ENCODE measurements at regions not wholly inside any gene's neighbourhood (a gene's known extent, or its start where the extent isn't known, plus 50 kb on each side); places are given as distances from the start of the nearest gene placed in this dataset.

- Histone ChIP-seq H4K8ac (ENCODE audit: low read depth in 2 of 2, low read length in 2 of 2) (no peak overlapping the region), H2BK20ac (ENCODE audit: low read depth, low read length) (no peak overlapping the region), H3K9me1 (ENCODE audit: insufficient read depth, low read length) (no peaks in the 10 kb centered on the region), H2BK120ac (ENCODE audit: low read depth, low read length) (no peak overlapping the region), H3K9ac (ENCODE audit: low read depth, low read length) (no peak overlapping the region), H3K56ac (ENCODE audit: extremely low read depth, insufficient read depth, low read length) (no peak overlapping the region), H2BK15ac (ENCODE audit: low read depth, low read length) (no peak overlapping the region), H3K4ac (ENCODE audit: low read depth, low read length) (no peak overlapping the region), H3K4me3 (ENCODE audit: insufficient read depth, low read depth, low read length) (no peak overlapping the region), H2BK5ac (ENCODE audit: low read depth, low read length, poor library complexity, severe bottlenecking) (no peak overlapping the region), H3K23ac (ENCODE audit: low read depth, low read length) (no peak overlapping the region), H2AK5ac (ENCODE audit: low read depth, low read length) (no peak overlapping the region), H3K4me1 (ENCODE audit: control insufficient read depth, insufficient read depth, low read length) (no peaks in the 10 kb centered on the region), H4K20me1 (ENCODE audit: insufficient read depth, low read length) (no peaks in the 10 kb centered on the region), H4K5ac (ENCODE audit: low read depth, low read length) (no peak overlapping the region), H3K79me1 (ENCODE audit: low read depth in 1 of 2, low read length in 2 of 2) (no peaks in the 10 kb centered on the region), H3K9me3 (ENCODE audit: control insufficient read depth, insufficient read depth, low read length) (no peaks in the 10 kb centered on the region), H3K36me3 (ENCODE audit: control insufficient read depth, insufficient read depth, low read length) (no peaks in the 10 kb centered on the region), H3K27me3 (ENCODE audit: control insufficient read depth, insufficient read depth, low read length) (no peaks in the 10 kb centered on the region; the same call in 1 of the 2 replicates), H3K14ac (replicated peaks; ENCODE audit: low read depth, low read length) (no peak overlapping the region), H3K18ac (ENCODE audit: low read depth, low read length) (no peak overlapping the region), H3K4me2 (ENCODE audit: low read depth, low read length) (no peak overlapping the region), H3K27ac (ENCODE audit: insufficient read depth, low read length) (no peak overlapping the region), H4K91ac (ENCODE audit: insufficient read depth, low read depth, low read length) (no peak overlapping the region), H2AFZ (replicated peaks; ENCODE audit: low read length, poor library complexity) (no peak overlapping the region), H2AK9ac (replicated peaks; ENCODE audit: low read depth, low read length, poor library complexity) (no peak overlapping the region)
- CTCF ChIA-PET, result no interaction called here
- dilution Hi-C loops (cut with HindIII; ENCODE audit: low sequenced_read_pairs, unreplicated experiment) (no loop called here), in situ Hi-C loops (cut with MboI; ENCODE audit: low sequenced_read_pairs) (no loop called here), intact Hi-C loops (cut with micrococcal nuclease) (no loop called here)
- WGBS, 2 experiments (ENCODE audit: extremely low coverage in 2 of 2, insufficient read length in 1 of 2), result 100% methylated on average over 1 of the region's 4 CpGs; no CpG with 5 or more reads in 1 of the 2 experiments
- TF ChIP-seq SMC3 (IDR thresholded peaks at IDR 0.05; ENCODE audit: low read depth, low read length), result no peak
- TF ChIP-seq MAFK (IDR thresholded peaks at IDR 0.05; ENCODE audit: low read depth, low read length), result no peak
- TF ChIP-seq MXI1 (IDR thresholded peaks at IDR 0.05; ENCODE audit: borderline replicate concordance, low read depth, low read length), result no peak
- TF ChIP-seq RAD21 (IDR thresholded peaks at IDR 0.05; ENCODE audit: low read length), result no peak
- TF ChIP-seq RCOR1 (IDR thresholded peaks at IDR 0.05; ENCODE audit: insufficient replicate concordance, low read length), result no peak
- no peak for TF ChIP-seq FOS (IDR thresholded peaks at IDR 0.05; ENCODE audit: low read depth, low read length)
- no peak for TF ChIP-seq RFX5 (IDR thresholded peaks at IDR 0.05; ENCODE audit: low read depth, low read length)
- no peak for TF ChIP-seq NFE2L2 (IDR thresholded peaks at IDR 0.05; ENCODE audit: low read depth, low read length)
- no peak for TF ChIP-seq MAZ (IDR thresholded peaks at IDR 0.05; ENCODE audit: borderline replicate concordance, low read depth, low read length)
- TF ChIP-seq CEBPB (IDR thresholded peaks at IDR 0.05; ENCODE audit: low read depth, low read length), result no peak
- TF ChIP-seq, protein P1, sequence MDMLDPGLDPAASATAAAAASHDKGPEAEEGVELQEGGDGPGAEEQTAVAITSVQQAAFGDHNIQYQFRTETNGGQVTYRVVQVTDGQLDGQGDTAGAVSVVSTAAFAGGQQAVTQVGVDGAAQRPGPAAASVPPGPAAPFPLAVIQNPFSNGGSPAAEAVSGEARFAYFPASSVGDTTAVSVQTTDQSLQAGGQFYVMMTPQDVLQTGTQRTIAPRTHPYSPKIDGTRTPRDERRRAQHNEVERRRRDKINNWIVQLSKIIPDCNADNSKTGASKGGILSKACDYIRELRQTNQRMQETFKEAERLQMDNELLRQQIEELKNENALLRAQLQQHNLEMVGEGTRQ (IDR thresholded peaks at IDR 0.05; ENCODE audit: low read depth, low read length), result no peak
- no peak for TF ChIP-seq CHD1 (IDR thresholded peaks at IDR 0.05; ENCODE audit: low read depth, low read length)
- TF ChIP-seq, protein P2, sequence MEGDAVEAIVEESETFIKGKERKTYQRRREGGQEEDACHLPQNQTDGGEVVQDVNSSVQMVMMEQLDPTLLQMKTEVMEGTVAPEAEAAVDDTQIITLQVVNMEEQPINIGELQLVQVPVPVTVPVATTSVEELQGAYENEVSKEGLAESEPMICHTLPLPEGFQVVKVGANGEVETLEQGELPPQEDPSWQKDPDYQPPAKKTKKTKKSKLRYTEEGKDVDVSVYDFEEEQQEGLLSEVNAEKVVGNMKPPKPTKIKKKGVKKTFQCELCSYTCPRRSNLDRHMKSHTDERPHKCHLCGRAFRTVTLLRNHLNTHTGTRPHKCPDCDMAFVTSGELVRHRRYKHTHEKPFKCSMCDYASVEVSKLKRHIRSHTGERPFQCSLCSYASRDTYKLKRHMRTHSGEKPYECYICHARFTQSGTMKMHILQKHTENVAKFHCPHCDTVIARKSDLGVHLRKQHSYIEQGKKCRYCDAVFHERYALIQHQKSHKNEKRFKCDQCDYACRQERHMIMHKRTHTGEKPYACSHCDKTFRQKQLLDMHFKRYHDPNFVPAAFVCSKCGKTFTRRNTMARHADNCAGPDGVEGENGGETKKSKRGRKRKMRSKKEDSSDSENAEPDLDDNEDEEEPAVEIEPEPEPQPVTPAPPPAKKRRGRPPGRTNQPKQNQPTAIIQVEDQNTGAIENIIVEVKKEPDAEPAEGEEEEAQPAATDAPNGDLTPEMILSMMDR (conservative IDR thresholded peaks at IDR 0.05; ENCODE audit: low read depth, low read length), result no peak
- no peak for TF ChIP-seq ELK1 (IDR thresholded peaks at IDR 0.05; ENCODE audit: borderline replicate concordance, low read depth, low read length)
- no peak for TF ChIP-seq BHLHE40 (IDR thresholded peaks at IDR 0.05; ENCODE audit: low read depth, low read length)
- DNase-seq (no peak), ATAC-seq (ENCODE audit: low read depth) (no peak)
- BruUV-seq (replicated peaks), result no TSS peak
- POLR2A ChIA-PET (ENCODE audit: unreplicated experiment), result no interaction called here
Observed at GRCh38 chr13:73532582-73532981, 473.8 kb downstream of the KLF5 start.
